ENCODE measurements at regions not wholly inside any gene's neighbourhood (a gene's known extent, or its start where the extent isn't known, plus 50 kb on each side); places are given as distances from the start of the nearest gene placed in this dataset.

- TF ChIP-seq CTCF (IDR thresholded peaks at IDR 0.05) = no peak
- no peak for TF ChIP-seq POLR2A (IDR thresholded peaks at IDR 0.05)
- TF ChIP-seq POLR2AphosphoS5 (IDR thresholded peaks at IDR 0.05) = no peak
- no peak for TF ChIP-seq EP300 (IDR thresholded peaks at IDR 0.05)
Measured at GRCh38 chr3:146845361-146845760, 240.2 kb upstream of the PLSCR5 start.

All from suprapubic skin (tissue), 4 donors.